Endothelial cell of umbilical vein (primary cell): ENCODE measurements at regions not wholly inside any gene's neighbourhood (a gene's known extent, or its start where the extent isn't known, plus 50 kb on each side); places are given as distances from the start of the nearest gene placed in this dataset.

ENCODE experiments used
- BruUV-seq: library from RNA; stranded (reverse); fragments of 400-500 nt; replicated peaks from 2 replicates; lab custom pipeline; 2021; lab: Mats Ljungman, UMichigan
- CTCF ChIA-PET: fragments of 300-600, 350-600 bp; sonication (Branson Sonifier 250); formaldehyde crosslinking; loops from one replicate; lab custom pipeline; 2021; ENCODE audit warnings: antibody characterized with exemption, inconsistent platforms; lab: Charles Lee
- POLR2A ChIA-PET: fragments of 300-600, 350-600 bp; sonication (Branson Sonifier 250); formaldehyde crosslinking; loops from one replicate; lab custom pipeline; 2021; ENCODE audit warnings: antibody characterized with exemption, inconsistent platforms; lab: Charles Lee
- DNase-seq: peaks from one replicate; pipeline ENCODE4 v3.0.0-alpha.2; 2011; ENCODE audit warnings: low read depth, low spot score
- FAIRE-seq: peaks from 2 replicates; lab custom pipeline; 2011; peaks lifted over from hg19 to GRCh38; lab: Jason Lieb, UNC
- H2AFZ ChIP-seq: 2 replicates; pipeline ENCODE4 v1.6.0; 2012; ENCODE audit warnings: low read depth, low read length, control low read depth, inconsistent platforms
- H3K27ac ChIP-seq: 2 replicates; pipeline ENCODE4 v1.5.1; 2011; ENCODE audit warnings: low read depth, mild to moderate bottlenecking, control low read depth, low read length, moderate library complexity; ENCODE audit not compliant: insufficient read depth
- H3K27me3 ChIP-seq, 2 experiments: 2 replicates each; pipeline versions ENCODE4 v1.6.0 to v1.6.1; 2011; ENCODE audit warnings: low read length in 2 of 2, mixed read lengths in 1 of 2; ENCODE audit not compliant: control insufficient read depth in 2 of 2, insufficient read depth in 2 of 2
- H3K36me3 ChIP-seq, 2 experiments: 2 replicates in 1 of 2; 3 replicates in 1 of 2; pipeline ENCODE4 v1.5.1; 2011; ENCODE audit warnings: low read length in 2 of 2, mild to moderate bottlenecking in 1 of 2, moderate library complexity in 1 of 2; ENCODE audit not compliant: control insufficient read depth in 2 of 2, insufficient read depth in 2 of 2; ENCODE audit errors: extremely low read depth in 1 of 2
- H3K4me1 ChIP-seq: 3 replicates; pipeline ENCODE4 v1.5.1; 2011; ENCODE audit warnings: mild to moderate bottlenecking, low read length; ENCODE audit not compliant: control insufficient read depth, insufficient read depth; ENCODE audit errors: extremely low read depth
- H3K4me2 ChIP-seq: 2 replicates; pipeline ENCODE4 v1.6.1; 2011; ENCODE audit warnings: low read length, control low read depth, mixed read lengths; ENCODE audit not compliant: insufficient read depth
- H3K4me3 ChIP-seq, 3 experiments: fragments of 200-600 bp in 1 of 3; sonication (generic), shearing (Covaris generic) in 1 of 3; replicated peaks in 1 of 3; 2 replicates each; pipeline ENCODE4 v1.5.1; 2011 to 2016; ENCODE audit warnings: control low read depth in 3 of 3, low read length in 3 of 3, mild to moderate bottlenecking in 2 of 3, inconsistent platforms in 1 of 3, low read depth in 1 of 3, moderate library complexity in 1 of 3; ENCODE audit not compliant: insufficient read depth in 1 of 3
- H3K79me2 ChIP-seq: 2 replicates; pipeline ENCODE4 v1.6.0; 2012; ENCODE audit warnings: low read length, inconsistent platforms; ENCODE audit not compliant: control insufficient read depth, insufficient read depth
- H3K9ac ChIP-seq: replicated peaks from 2 replicates; pipeline ENCODE3; 2011; ENCODE audit warnings: low read length, control low read depth; ENCODE audit not compliant: insufficient read depth; ENCODE audit errors: extremely low read depth
- H3K9me1 ChIP-seq: replicated peaks from 3 replicates; pipeline ENCODE4 v1.6.0; 2011; ENCODE audit warnings: mild to moderate bottlenecking, low read length; ENCODE audit not compliant: control insufficient read depth, insufficient read depth; ENCODE audit errors: extremely low read depth
- H3K9me3 ChIP-seq: replicated peaks from 2 replicates; pipeline ENCODE4 v1.5.1; 2012; ENCODE audit warnings: low read length, inconsistent platforms; ENCODE audit not compliant: control insufficient read depth, insufficient read depth
- H4K20me1 ChIP-seq: replicated peaks from 2 replicates; pipeline ENCODE3; 2011; ENCODE audit warnings: mild to moderate bottlenecking, low read length; ENCODE audit not compliant: control insufficient read depth, insufficient read depth; ENCODE audit errors: extremely low read depth
- EZH2 ChIP-seq: IDR thresholded peaks from 2 replicates; pipeline ENCODE4 v1.6.1; 2012; ENCODE audit warnings: borderline replicate concordance, low read depth, mild to moderate bottlenecking, moderate library complexity, low read length, inconsistent platforms; ENCODE audit not compliant: severe bottlenecking
- FOS ChIP-seq: IDR thresholded peaks from 2 replicates; pipeline ENCODE4 v1.6.1; 2011; ENCODE audit warnings: mild to moderate bottlenecking, low read length, moderate library complexity, borderline replicate concordance; ENCODE audit not compliant: insufficient read depth
- GATA2 ChIP-seq: IDR thresholded peaks from 2 replicates; pipeline ENCODE4 v1.7.0; 2011; ENCODE audit warnings: low read depth, mild to moderate bottlenecking, moderate library complexity, mixed read lengths, low read length; ENCODE audit not compliant: insufficient read length, insufficient read depth
- JUN ChIP-seq: IDR thresholded peaks from 2 replicates; pipeline ENCODE4 v1.6.1; 2011; ENCODE audit warnings: borderline replicate concordance, low read depth; ENCODE audit not compliant: insufficient read length, insufficient read depth
- MYC ChIP-seq: IDR thresholded peaks from one replicate; pipeline ENCODE4 v1.6.1; 2011; ENCODE audit warnings: mild to moderate bottlenecking, low read depth, low read length
- POLR2A ChIP-seq: IDR thresholded peaks from 2 replicates; pipeline ENCODE4 v1.6.1; 2012; ENCODE audit warnings: low read depth, mild to moderate bottlenecking, control low read depth, low read length
- POLR2AphosphoS5 ChIP-seq: IDR thresholded peaks from 2 replicates; pipeline ENCODE4 v1.6.1; 2012; ENCODE audit warnings: low read depth, mild to moderate bottlenecking, control low read depth, low read length, moderate library complexity; ENCODE audit not compliant: insufficient read depth
- dilution Hi-C: fragments of 300-500 bp; cut with MboI; formaldehyde crosslinking; loops from one replicate; pipeline ENCODE4 v1.15.0; 2019; ENCODE audit warnings: low sequenced_read_pairs; ENCODE audit not compliant: extremely low pct_ligation_motif_present
- intact Hi-C: fragments of 100-400 bp; cut with micrococcal nuclease; formaldehyde crosslinking; loops from one replicate; pipeline ENCODE4 v1.10.0; 2022
- TF ChIP-seq, protein P1 (sequence below), 2 donors: IDR thresholded peaks; 1 replicate in 1 of 2; 2 replicates in 1 of 2; pipeline ENCODE4 v1.5.1; 2011; ENCODE audit warnings: low read length in 2 of 2, mild to moderate bottlenecking in 2 of 2, moderate library complexity in 2 of 2, control low read depth in 1 of 2, inconsistent platforms in 1 of 2, low read depth in 1 of 2; ENCODE audit not compliant: insufficient read depth in 1 of 2; ENCODE audit errors: extremely low read depth in 1 of 2
- TF ChIP-seq, protein P2 (sequence below): IDR thresholded peaks from 2 replicates; pipeline ENCODE4 v1.6.1; 2011; ENCODE audit not compliant: insufficient read depth, insufficient read length

DNA sequence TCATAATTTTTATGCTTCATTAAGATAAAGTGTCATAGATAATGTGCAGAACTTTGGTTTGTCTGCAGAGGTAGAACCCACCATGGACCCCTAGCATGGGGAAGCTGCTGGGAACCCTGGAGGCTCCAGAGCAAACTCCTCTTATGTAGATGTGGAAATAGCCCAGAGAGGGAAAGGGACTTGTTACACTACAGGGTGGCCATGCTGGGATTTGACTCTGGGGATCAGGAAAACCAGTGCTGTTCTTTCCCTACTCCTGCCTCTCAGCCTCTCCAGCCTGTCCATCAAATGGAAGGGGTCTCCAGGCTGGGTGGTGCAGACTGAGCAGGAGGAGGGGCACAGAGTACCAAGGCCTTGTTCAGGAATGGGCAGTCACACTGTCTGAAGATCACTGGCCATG is 54.2 kb downstream of the MSX1 start:
- Histone ChIP-seq H3K36me3 (no peaks in the 10 kb centered on the region), H3K4me2 (no peak overlapping the region), H3K9ac (no peak overlapping the region), H2AFZ (no peak overlapping the region), H3K4me1 (no peaks in the 10 kb centered on the region), H3K9me1 (no peaks in the 10 kb centered on the region), H4K20me1 (no peaks in the 10 kb centered on the region), H3K27me3 (no peaks in the 10 kb centered on the region), H3K79me2 (no peaks in the 10 kb centered on the region), H3K4me3 (no peak overlapping the region), H3K9me3 (no peaks in the 10 kb centered on the region), H3K27ac (no peak overlapping the region)
- FAIRE-seq (no peak), DNase-seq (no peak)
- TF ChIP-seq POLR2AphosphoS5, result no peak
- intact Hi-C loops (no loop called here), dilution Hi-C loops (no loop called here)
- no TSS peak for BruUV-seq
- ChIA-PET CTCF (no interaction called here), POLR2A (no interaction called here)

DNA sequence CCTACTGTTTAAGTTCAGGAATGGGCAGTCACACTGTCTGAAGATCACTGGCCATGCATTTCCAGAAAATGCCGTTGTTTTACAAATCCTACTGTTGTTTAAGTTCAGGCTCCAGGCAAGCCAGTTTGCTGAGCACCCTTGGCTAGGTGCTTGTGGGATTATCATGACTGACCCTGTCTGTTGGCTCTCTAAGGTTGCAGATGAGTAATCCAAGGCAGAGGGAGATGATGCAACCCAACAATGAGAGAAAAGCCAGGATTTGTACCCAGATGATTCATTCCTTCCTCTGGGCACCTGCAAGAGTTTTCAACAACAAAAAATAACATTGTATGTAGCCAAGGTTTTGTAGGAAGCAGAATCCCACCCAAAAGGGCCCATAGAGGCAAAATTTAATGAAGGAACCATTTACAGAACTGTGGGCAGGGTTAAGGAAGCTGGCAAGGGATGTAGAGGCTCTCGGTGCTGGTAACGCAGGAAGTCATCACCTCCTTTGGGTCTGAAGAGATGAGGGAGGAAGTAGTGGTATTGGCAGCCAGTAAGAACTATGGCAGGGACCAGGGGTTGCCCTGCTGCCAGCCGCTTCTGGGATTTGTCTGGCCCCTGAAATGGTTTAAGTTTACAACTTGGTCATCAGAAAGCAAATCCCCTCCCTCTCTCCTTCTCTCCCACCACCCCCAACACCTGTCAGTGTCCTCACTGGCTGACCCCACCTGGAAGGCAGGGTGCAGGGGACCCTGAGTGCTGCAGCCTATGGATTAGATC is 54.8 kb downstream of the MSX1 start:
- Histone ChIP-seq H4K20me1 (no peaks in the 10 kb centered on the region), H3K9me1 (no peaks in the 10 kb centered on the region), H3K36me3 (no peaks in the 10 kb centered on the region), H3K4me3 (no peak overlapping the region), H3K27me3 (no peaks in the 10 kb centered on the region), H3K4me1 (no peaks in the 10 kb centered on the region), H3K27ac (no peak overlapping the region), H3K4me2 (no peak overlapping the region), H3K9ac (no peak overlapping the region), H3K9me3 (no peaks in the 10 kb centered on the region), H3K79me2 (no peaks in the 10 kb centered on the region), H2AFZ (no peak overlapping the region)
- ChIA-PET POLR2A (no interaction called here), CTCF (no interaction called here)
- FAIRE-seq (no peak), DNase-seq (no peak)
- intact Hi-C loops, result no loop called here
- TF ChIP-seq GATA2 (no peak), FOS (no peak), MYC (no peak), POLR2AphosphoS5 (no peak), POLR2A (no peak), JUN (no peak), EZH2 (no peak)
- TF ChIP-seq, protein P1, sequence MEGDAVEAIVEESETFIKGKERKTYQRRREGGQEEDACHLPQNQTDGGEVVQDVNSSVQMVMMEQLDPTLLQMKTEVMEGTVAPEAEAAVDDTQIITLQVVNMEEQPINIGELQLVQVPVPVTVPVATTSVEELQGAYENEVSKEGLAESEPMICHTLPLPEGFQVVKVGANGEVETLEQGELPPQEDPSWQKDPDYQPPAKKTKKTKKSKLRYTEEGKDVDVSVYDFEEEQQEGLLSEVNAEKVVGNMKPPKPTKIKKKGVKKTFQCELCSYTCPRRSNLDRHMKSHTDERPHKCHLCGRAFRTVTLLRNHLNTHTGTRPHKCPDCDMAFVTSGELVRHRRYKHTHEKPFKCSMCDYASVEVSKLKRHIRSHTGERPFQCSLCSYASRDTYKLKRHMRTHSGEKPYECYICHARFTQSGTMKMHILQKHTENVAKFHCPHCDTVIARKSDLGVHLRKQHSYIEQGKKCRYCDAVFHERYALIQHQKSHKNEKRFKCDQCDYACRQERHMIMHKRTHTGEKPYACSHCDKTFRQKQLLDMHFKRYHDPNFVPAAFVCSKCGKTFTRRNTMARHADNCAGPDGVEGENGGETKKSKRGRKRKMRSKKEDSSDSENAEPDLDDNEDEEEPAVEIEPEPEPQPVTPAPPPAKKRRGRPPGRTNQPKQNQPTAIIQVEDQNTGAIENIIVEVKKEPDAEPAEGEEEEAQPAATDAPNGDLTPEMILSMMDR (IDR thresholded peaks at IDR 0.05; ENCODE audit: extremely low read depth in 1 of 2, insufficient read depth in 1 of 2, low read depth in 1 of 2, low read length in 2 of 2), result no peak
- TF ChIP-seq, protein P2, sequence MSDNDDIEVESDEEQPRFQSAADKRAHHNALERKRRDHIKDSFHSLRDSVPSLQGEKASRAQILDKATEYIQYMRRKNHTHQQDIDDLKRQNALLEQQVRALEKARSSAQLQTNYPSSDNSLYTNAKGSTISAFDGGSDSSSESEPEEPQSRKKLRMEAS, result no peak
- dilution Hi-C loops, result no loop called here
- no TSS peak for BruUV-seq
